HG02588 (cell line): ENCODE measurements at regions not wholly inside any gene's neighbourhood (a gene's known extent, or its start where the extent isn't known, plus 50 kb on each side); places are given as distances from the start of the nearest gene placed in this dataset.

Experiments
- ATAC-seq: cut with Tn5 transposase; IDR thresholded peaks from one replicate; pipeline ENCODE4 v1.9.1; 2021; ENCODE audit warnings: mild to moderate bottlenecking, moderate library complexity; ENCODE audit not compliant: unreplicated experiment

- no peak for ATAC-seq
Measured at GRCh38 chr18:5601188-5601624, 57.4 kb upstream of the EPB41L3 start.

GRCh38 chr18:5600378-5601071 is 56.7 kb upstream of the EPB41L3 start:
- no peak for ATAC-seq

DNA sequence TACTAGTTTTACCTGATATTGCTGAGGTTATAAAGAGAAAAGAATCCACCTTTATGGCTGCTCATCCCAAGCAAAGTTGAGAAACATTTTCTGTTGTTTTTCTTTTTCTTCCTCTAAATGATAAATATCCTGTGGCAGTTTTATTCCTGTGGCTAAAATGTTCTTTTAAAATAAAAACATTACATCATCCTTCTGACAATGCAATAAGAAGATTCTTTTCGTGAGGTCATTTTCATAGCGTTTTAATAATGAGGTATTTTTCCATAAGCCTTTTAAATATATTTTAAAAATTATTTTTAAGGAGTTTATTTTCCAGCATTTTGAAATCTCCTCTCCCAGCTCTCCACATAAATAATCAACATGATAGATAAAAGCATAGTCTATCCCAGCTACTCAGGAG is 52.8 kb upstream of the EPB41L3 start:
- ATAC-seq, result no peak
